Upper lobe of left lung (tissue), 4 donors: ENCODE measurements at regions not wholly inside any gene's neighbourhood (a gene's known extent, or its start where the extent isn't known, plus 50 kb on each side); places are given as distances from the start of the nearest gene placed in this dataset.

Experiments used
- EP300 ChIP-seq, 4 donors: sonication (generic); formaldehyde crosslinking; IDR thresholded peaks; one replicate each; pipeline ENCODE4 v1.5.1; 2017; ENCODE audit warnings: antibody characterized with exemption in 4 of 4, control low read depth in 2 of 4
- POLR2A ChIP-seq, 4 donors: fragments of 450-650 bp; IDR thresholded peaks; one replicate each; pipeline ENCODE4 v1.5.1; 2016 to 2017; ENCODE audit warnings: antibody characterized with exemption in 4 of 4, mild to moderate bottlenecking in 2 of 4
- POLR2AphosphoS5 ChIP-seq, 2 donors: sonication (generic); formaldehyde crosslinking; IDR thresholded peaks; one replicate each; pipeline ENCODE4 v1.5.1; 2017; ENCODE audit warnings: antibody characterized with exemption in 2 of 2
- TF ChIP-seq, protein P1 (sequence below), 6 experiments: fragments of 450-650 bp in 4 of 6; fragments of 200-600 bp in 2 of 6; sonication (generic) in 2 of 6; IDR thresholded peaks; one replicate each; pipeline ENCODE4 v1.5.1; 2016 to 2019; ENCODE audit warnings: antibody characterized with exemption in 6 of 6

DNA sequence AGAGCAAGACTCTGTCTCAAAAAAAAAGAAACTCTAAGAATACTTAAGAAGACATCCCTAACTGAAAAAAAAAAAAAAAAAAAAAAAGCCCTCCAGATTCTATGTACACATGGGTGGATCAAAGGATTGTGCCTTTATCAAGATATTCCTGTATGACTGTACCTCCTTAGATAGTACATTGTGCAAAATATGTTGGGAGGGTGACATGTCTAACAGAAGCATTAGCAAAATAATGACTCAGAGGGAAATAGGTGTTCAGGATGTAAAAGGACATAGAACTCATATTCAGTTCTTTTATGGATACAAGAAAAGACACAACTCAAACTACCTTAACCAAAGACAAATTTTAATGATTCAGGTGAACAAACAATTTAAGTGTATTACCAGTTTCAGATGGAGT lies 269.8 kb upstream of the KAZN start:
- TF ChIP-seq, protein P1, sequence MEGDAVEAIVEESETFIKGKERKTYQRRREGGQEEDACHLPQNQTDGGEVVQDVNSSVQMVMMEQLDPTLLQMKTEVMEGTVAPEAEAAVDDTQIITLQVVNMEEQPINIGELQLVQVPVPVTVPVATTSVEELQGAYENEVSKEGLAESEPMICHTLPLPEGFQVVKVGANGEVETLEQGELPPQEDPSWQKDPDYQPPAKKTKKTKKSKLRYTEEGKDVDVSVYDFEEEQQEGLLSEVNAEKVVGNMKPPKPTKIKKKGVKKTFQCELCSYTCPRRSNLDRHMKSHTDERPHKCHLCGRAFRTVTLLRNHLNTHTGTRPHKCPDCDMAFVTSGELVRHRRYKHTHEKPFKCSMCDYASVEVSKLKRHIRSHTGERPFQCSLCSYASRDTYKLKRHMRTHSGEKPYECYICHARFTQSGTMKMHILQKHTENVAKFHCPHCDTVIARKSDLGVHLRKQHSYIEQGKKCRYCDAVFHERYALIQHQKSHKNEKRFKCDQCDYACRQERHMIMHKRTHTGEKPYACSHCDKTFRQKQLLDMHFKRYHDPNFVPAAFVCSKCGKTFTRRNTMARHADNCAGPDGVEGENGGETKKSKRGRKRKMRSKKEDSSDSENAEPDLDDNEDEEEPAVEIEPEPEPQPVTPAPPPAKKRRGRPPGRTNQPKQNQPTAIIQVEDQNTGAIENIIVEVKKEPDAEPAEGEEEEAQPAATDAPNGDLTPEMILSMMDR (IDR thresholded peaks at IDR 0.05), result no peak
- TF ChIP-seq POLR2A (IDR thresholded peaks at IDR 0.05) (no peak), POLR2AphosphoS5 (IDR thresholded peaks at IDR 0.05) (no peak), EP300 (IDR thresholded peaks at IDR 0.05) (no peak)
